Type B pancreatic cell (in vitro differentiated cells): ENCODE measurements at regions not wholly inside any gene's neighbourhood (a gene's known extent, or its start where the extent isn't known, plus 50 kb on each side); places are given as distances from the start of the nearest gene placed in this dataset.

ENCODE experiments used
- DNase-seq: peaks from one replicate; pipeline ENCODE4 v3.0.0; 2021; ENCODE audit warnings: mixed read lengths; ENCODE audit not compliant: unreplicated experiment; ENCODE audit errors: extremely low spot score
- H3K27ac Mint-ChIP-seq: 2 replicates; pipeline ENCODE4 v1.8.0; 2021; ENCODE audit warnings: mild to moderate bottlenecking, mixed read lengths
- H3K27me3 Mint-ChIP-seq: 2 replicates; pipeline ENCODE4 v1.8.0; 2021; ENCODE audit warnings: mixed read lengths
- H3K36me3 Mint-ChIP-seq: 2 replicates; pipeline ENCODE4 v1.8.0; 2021; ENCODE audit warnings: mixed read lengths
- H3K4me1 Mint-ChIP-seq: one replicate; pipeline ENCODE4 v1.8.0; 2021; ENCODE audit warnings: mixed read lengths; ENCODE audit not compliant: unreplicated experiment
- H3K4me3 Mint-ChIP-seq: 2 replicates; pipeline ENCODE4 v1.8.0; 2021; ENCODE audit warnings: mild to moderate bottlenecking, mixed read lengths
- H3K9me3 Mint-ChIP-seq: 2 replicates; pipeline ENCODE4 v1.8.0; 2021; ENCODE audit warnings: mixed read lengths
- CTCF ChIP-seq: fragments of 200-600 bp; sonication (generic); conservative IDR thresholded peaks from 2 replicates; pipeline ENCODE4 v1.5.0; 2021; ENCODE audit warnings: antibody characterized with exemption, mild to moderate bottlenecking

- DNase-seq = no peak
- Mint-ChIP-seq H3K27me3 (no peaks in the 10 kb centered on the region), H3K4me3 (no peak overlapping the region), H3K27ac (no peak overlapping the region), H3K9me3 (no peaks in the 10 kb centered on the region), H3K36me3 (no peaks in the 10 kb centered on the region), H3K4me1 (peaks cover 4% of the 10 kb centered on the region)
- peak; percentile 37 for TF ChIP-seq CTCF
Measured at GRCh38 chr14:48690349-48690748, 895.8 kb downstream of the RPS29 start.

- Mint-ChIP-seq H3K9me3 (no peaks in the 10 kb centered on the region), H3K4me1 (peaks cover 4% of the 10 kb centered on the region), H3K4me3 (no peak overlapping the region), H3K27me3 (no peaks in the 10 kb centered on the region), H3K36me3 (no peaks in the 10 kb centered on the region), H3K27ac (no peak overlapping the region)
- TF ChIP-seq CTCF = no peak
- DNase-seq = no peak
Measured at GRCh38 chr14:48686650-48687049, 899.5 kb downstream of the RPS29 start.

- H3K4me1 Mint-ChIP-seq = no peaks in the 10 kb centered on the region
- no peak for TF ChIP-seq CTCF
- no peak overlapping the region for H3K4me3 Mint-ChIP-seq
- no peak overlapping the region for H3K27ac Mint-ChIP-seq
- peaks cover 6% of the 10 kb centered on the region for H3K9me3 Mint-ChIP-seq
- DNase-seq = no peak
- no peaks in the 10 kb centered on the region for H3K27me3 Mint-ChIP-seq
- no peaks in the 10 kb centered on the region for H3K36me3 Mint-ChIP-seq
Measured at GRCh38 chr14:48672506-48672905, 913.7 kb downstream of the RPS29 start.

- Mint-ChIP-seq H3K4me3 (no peak overlapping the region), H3K27ac (no peak overlapping the region), H3K4me1 (no peaks in the 10 kb centered on the region), H3K27me3 (no peaks in the 10 kb centered on the region), H3K9me3 (peaks cover 6% of the 10 kb centered on the region), H3K36me3 (no peaks in the 10 kb centered on the region)
- TF ChIP-seq CTCF = no peak
- no peak for DNase-seq
Measured at GRCh38 chr14:48670939-48671338, 915.2 kb downstream of the RPS29 start.

- H3K9me3 Mint-ChIP-seq = peaks cover 9% of the 10 kb centered on the region
- no peak overlapping the region for H3K27ac Mint-ChIP-seq
- no peaks in the 10 kb centered on the region for H3K4me1 Mint-ChIP-seq
- no peaks in the 10 kb centered on the region for H3K36me3 Mint-ChIP-seq
- no peak for DNase-seq
- no peak overlapping the region for H3K4me3 Mint-ChIP-seq
- no peaks in the 10 kb centered on the region for H3K27me3 Mint-ChIP-seq
- TF ChIP-seq CTCF = no peak
Measured at GRCh38 chr14:48665077-48665784, 920.9 kb downstream of the RPS29 start.
